CD4-positive, alpha-beta T cell treated with Interleukin-2 at 100 ng/mL for 4 hours (primary cell): ENCODE measurements at regions not wholly inside any gene's neighbourhood (a gene's known extent, or its start where the extent isn't known, plus 50 kb on each side); places are given as distances from the start of the nearest gene placed in this dataset.
"Not testable (repeated sequence)": the region's sequence is repeated elsewhere in the genome, so short reads cannot be mapped to it uniquely, and the experiment has no call there.

Experiments used
- DNase-seq: peaks from one replicate; pipeline ENCODE4 v3.0.0-alpha.2; 2020; ENCODE audit warnings: low spot score

DNA sequence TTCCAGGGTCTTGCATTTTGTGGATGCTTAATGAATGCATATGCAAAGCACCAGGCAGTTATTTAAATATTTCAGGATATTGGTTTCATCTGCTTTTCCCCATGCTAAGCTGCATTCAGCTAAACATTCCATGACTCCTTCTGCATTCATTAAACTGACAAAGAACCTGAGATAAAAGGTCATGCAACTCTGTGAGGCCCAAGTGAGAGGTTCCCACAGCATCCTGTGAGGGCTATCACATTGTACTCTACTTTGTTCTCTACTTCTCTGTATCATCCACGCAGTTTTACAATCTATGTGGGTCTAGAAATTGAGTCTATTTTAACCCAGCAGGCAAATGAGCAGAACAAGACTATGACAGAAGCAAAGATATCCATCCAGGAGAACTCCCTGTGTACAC lies 86.4 kb upstream of the PRSS16 start:
- DNase-seq: no peak

DNA sequence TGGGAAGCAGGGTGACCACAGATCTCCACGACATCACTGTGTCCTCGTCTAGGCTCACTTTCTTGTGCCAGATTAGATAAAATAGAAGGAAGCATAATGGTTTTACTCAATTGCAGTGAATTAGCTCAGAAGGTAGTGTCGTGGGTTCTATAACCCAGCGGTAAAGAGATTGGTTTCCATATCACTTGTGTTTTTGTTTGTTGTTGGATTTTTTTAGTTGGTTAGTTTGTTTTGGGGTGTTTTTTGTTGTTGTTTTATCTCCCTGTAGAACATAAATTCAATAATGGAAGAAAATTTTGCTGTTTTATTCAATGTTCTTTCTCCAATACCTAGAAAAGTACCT lies 85.9 kb upstream of the PRSS16 start:
- DNase-seq: no peak

DNA sequence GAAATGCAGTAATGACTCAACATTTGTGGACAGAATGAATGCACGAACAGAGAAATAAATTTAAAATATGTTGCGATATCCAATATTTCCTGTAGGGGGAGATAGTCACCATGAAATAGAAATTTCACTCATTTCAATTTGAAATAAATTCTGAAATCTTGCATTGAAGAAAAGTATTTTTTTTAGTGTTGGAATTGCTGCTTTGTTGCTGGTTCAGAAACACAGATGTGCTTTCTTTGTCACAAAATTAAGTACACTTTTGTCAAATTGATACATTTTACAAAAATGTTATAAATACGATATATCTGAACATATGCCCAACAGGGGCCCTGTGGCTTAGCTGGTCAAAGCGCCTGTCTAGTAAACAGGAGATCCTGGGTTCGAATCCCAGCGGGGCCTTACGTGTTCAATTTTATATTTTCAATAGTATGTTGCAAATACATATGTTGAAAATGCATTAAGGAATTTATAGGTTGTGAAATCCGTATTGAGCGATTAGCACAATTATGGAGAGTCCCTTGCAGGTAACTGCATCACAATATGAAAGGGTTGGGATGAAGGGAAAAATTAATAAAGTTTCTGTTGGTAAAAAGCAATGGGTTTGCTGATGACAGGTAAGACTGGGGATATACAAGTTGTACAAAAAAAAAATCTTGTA lies 85.4 kb upstream of the PRSS16 start:
- DNase-seq: peak; percentile 72

- no peak for DNase-seq
Measured at GRCh38 chr6:27163834-27164233, 83.7 kb upstream of the PRSS16 start.

GRCh38 chr6:27168108-27168507 lies 79.4 kb upstream of the PRSS16 start:
- DNase-seq: no peak

DNA sequence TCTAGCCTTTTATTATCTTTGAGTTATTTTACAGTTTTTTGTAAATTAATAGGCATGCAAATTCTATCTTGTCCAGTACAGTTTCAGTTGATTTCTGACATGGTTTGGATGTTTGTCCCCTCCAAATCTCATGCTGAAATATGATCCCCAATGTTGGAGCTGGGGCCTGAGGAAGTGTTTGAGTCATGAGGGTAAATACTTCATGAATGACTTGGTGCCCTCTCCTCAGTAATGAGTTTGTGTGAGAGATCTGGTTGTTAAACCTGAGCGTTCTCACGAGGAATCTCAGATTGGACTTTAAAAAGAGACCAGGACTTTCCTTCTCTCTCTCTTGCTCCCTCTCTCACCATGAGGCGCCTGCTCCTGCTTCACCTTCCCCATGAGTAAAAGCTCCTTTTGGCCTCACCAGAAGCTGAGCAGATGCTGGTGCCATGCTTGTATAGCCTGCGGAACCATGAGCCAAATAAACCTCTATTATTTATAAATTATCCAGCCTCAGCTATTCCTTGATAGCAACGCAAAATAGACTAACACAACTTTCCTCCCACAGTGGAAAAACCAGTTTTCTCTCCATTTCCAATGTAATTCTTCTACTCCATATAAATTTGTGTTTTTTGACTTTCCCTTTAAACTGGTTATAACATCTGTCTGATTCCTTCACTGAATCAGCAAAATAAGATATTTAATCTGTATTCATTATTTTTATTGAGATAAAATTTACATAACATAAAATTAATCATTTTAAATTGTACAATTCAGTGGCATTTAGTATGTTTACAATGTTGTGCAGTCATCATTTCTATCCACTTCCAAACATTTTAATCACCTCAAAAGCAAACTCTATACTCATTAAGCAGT lies 78.7 kb upstream of the PRSS16 start:
- DNase-seq: no peak

DNA sequence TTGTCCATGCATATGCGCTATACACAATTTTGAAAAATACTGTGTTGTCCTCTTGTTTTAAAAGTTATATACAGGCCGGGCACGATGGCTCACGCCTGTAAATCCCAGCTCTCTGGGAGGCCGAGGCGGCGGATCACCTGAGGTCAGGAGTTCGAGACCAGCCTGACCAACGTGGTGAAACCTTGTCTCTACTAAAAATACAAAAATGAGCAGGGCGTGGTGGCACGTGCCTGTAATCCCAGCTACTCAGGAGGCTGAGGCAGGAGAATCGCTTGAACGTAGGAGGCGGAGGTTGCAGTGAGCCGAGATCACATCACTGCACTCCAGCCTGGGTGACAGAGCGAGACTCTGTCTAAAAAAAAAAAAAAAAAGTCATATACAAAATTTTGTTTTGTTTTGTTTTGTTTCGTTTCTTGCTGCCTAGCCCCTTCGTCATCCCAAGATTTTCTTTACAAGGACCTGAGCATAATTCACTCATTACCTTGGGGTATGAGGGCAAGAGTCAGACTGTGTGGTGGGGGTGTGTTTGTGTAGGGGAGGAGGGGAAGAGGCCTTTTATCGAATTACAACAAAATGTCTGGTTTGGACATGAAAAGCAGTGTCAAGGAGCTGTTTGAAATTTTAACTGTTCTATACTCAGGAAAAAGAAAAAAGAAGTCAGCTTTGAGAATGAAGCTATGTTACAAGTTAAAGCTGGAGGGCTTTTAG lies 74.8 kb upstream of the PRSS16 start:
- DNase-seq: not testable (repeated sequence)

DNA sequence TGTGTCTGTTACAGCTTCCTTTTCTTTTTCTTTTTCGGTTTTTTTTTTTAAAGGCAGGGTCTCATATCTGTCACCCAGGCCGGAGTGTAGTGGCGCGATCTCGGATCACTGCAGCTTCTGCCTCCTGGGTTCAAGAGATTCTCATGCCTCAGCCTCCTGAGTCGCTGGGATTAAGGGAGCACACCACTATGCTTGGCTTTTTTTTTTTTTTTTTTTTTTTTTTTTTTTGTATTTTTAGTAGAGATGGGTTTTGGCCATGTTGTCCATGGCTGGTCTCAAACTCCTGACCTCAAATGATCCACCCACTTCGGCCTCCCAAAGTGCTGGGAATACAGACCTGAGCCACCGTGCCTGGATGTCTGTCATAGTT lies 74.3 kb upstream of the PRSS16 start:
- DNase-seq: not testable (repeated sequence)

- no peak for DNase-seq
Measured at GRCh38 chr6:27174958-27175357, 72.5 kb upstream of the PRSS16 start.

- DNase-seq: no peak
Measured at GRCh38 chr6:27176096-27176495, 71.4 kb upstream of the PRSS16 start.

GRCh38 chr6:27176523-27177484 lies 70.7 kb upstream of the PRSS16 start:
- peak; percentile 74 for DNase-seq

GRCh38 chr6:27177485-27178406 lies 69.8 kb upstream of the PRSS16 start:
- peak; percentile 75 for DNase-seq

- no peak for DNase-seq
Measured at GRCh38 chr6:27178407-27178730, 69.1 kb upstream of the PRSS16 start.

GRCh38 chr6:27178860-27179259 lies 68.6 kb upstream of the PRSS16 start:
- DNase-seq: no peak

DNA sequence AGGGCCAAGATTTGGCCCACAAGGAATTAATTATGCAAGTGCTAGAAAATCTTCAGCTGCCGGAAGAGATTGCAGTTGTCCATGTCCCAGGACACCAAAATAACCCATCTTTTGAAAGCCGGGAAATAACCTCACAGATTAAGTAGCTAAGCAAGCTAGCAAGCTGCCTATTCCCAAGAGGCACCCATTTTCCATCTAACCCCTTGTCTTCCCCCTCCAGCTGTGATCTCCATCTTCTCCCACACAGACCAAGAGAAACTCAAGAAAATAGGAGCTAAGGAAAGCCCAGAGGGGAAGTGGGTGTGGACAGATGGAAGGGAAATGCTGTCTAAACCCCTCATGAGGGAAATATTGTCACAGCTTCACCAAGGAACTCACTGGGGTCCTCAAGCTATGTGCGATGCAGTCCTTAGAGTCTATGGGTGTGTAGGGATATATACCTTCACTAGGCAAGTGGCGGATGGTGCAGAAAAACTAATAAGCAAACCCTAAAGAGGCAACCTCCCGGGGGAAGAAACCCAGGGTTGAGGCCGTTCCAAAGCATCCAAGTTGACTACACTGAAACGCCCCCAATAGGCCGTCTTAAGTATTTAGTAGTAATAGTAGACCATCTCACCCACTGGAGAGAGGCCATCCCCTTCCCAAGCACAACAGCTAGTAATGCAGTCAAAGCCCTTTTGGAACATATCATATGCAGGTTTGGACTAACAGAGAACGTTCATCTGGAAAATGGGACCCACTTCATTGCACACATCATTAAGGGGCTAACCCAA lies 64.3 kb upstream of the PRSS16 start:
- DNase-seq: no peak

DNA sequence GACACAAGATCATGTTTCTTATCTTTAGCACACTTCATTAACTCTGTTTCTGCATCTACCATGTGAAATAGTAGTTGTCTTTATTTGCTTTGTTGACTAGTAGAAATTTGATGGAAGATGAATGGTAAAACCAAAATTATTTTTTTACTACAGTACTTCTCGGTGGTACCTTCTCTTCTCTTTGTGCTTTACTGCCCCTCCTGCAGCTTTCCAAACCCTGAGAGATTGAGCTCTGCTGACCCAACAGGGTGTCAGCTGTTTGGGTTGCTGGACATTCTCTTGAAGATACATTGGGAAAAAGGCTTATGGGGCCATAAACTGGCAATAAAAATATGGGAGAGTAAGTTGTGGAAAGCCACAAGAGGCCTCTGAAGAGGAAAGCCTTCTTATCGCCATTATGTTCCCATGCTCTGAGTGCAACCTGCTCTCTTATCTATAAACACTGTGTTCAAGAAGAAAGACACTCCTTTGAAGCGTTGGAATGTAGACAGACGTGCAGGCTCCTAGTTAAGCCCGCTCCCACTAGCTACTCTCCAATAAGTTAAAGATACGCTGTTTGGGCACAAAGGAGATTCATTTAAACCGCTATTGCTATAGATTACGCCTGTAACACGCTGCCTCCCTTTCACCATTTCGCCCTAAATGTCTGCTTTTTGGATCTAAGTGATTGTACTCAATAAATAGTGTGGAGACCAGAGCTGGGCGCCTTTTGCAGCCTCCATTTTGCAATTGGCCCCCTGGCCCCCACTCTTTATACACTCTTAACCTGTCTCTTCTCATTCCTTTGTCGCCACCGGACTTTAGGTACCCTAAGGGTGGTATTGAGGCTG lies 60.1 kb upstream of the PRSS16 start:
- DNase-seq: no peak

GRCh38 chr6:27188061-27188884 lies 59.2 kb upstream of the PRSS16 start:
- peak; percentile 47 for DNase-seq

- peak; percentile 80 for DNase-seq
Measured at GRCh38 chr6:27188885-27189418, 58.5 kb upstream of the PRSS16 start.
